Rectal smooth muscle tissue (tissue), 1 donor: ENCODE measurements at regions not wholly inside any gene's neighbourhood (a gene's known extent, or its start where the extent isn't known, plus 50 kb on each side); places are given as distances from the start of the nearest gene placed in this dataset.

Experiments used
- H3K27ac ChIP-seq: one replicate; pipeline ENCODE4 v1.7.0; 2013; ENCODE audit warnings: low read depth, low read length, inconsistent platforms
- H3K27me3 ChIP-seq: one replicate; pipeline ENCODE4 v1.7.0; 2013; ENCODE audit warnings: low read length; ENCODE audit not compliant: control insufficient read depth, insufficient read depth
- H3K36me3 ChIP-seq: one replicate; pipeline ENCODE4 v1.7.0; 2013; ENCODE audit warnings: low read length; ENCODE audit not compliant: control insufficient read depth, insufficient read depth
- H3K4me1 ChIP-seq: one replicate; pipeline ENCODE4 v1.7.0; 2013; ENCODE audit warnings: low read length; ENCODE audit not compliant: control insufficient read depth, insufficient read depth
- H3K4me3 ChIP-seq: one replicate; pipeline ENCODE4 v1.7.0; 2013; ENCODE audit warnings: low read length
- H3K9ac ChIP-seq: one replicate; pipeline ENCODE4 v1.7.0; 2013; ENCODE audit warnings: low read length

GRCh38 chr5:54702470-54702869 is 184.9 kb downstream of the SNX18 start:
- no peak overlapping the region for H3K27ac ChIP-seq
- H3K4me1 ChIP-seq, result peaks cover 6% of the 10 kb centered on the region
- no peaks in the 10 kb centered on the region for H3K36me3 ChIP-seq
- no peak overlapping the region for H3K9ac ChIP-seq
- no peak overlapping the region for H3K4me3 ChIP-seq
- no peaks in the 10 kb centered on the region for H3K27me3 ChIP-seq

- Histone ChIP-seq H3K9ac (no peak overlapping the region), H3K4me1 (peaks cover 14% of the 10 kb centered on the region), H3K36me3 (no peaks in the 10 kb centered on the region), H3K4me3 (no peak overlapping the region), H3K27me3 (no peaks in the 10 kb centered on the region), H3K27ac (no peak overlapping the region)
Measured at GRCh38 chr5:54700986-54701578, 183.5 kb downstream of the SNX18 start.

GRCh38 chr5:54696931-54697330 is 179.4 kb downstream of the SNX18 start:
- Histone ChIP-seq H3K36me3 (no peaks in the 10 kb centered on the region), H3K9ac (no peak overlapping the region), H3K27ac (no peak overlapping the region), H3K4me1 (peaks cover 9% of the 10 kb centered on the region), H3K4me3 (no peak overlapping the region), H3K27me3 (no peaks in the 10 kb centered on the region)

- Histone ChIP-seq H3K36me3 (no peaks in the 10 kb centered on the region), H3K4me1 (peaks cover 9% of the 10 kb centered on the region), H3K27me3 (no peaks in the 10 kb centered on the region), H3K9ac (no peak overlapping the region), H3K4me3 (no peak overlapping the region), H3K27ac (no peak overlapping the region)
Measured at GRCh38 chr5:54696346-54696745, 178.8 kb downstream of the SNX18 start.

- no peaks in the 10 kb centered on the region for H3K27me3 ChIP-seq
- H3K9ac ChIP-seq, result no peak overlapping the region
- no peaks in the 10 kb centered on the region for H3K36me3 ChIP-seq
- peaks cover 9% of the 10 kb centered on the region for H3K4me1 ChIP-seq
- no peak overlapping the region for H3K4me3 ChIP-seq
- no peak overlapping the region for H3K27ac ChIP-seq
Measured at GRCh38 chr5:54695198-54695966, 177.8 kb downstream of the SNX18 start.

- no peak overlapping the region for H3K4me3 ChIP-seq
- H3K9ac ChIP-seq, result no peak overlapping the region
- H3K27ac ChIP-seq, result no peak overlapping the region
- H3K36me3 ChIP-seq, result no peaks in the 10 kb centered on the region
- H3K27me3 ChIP-seq, result no peaks in the 10 kb centered on the region
- H3K4me1 ChIP-seq, result peaks cover 9% of the 10 kb centered on the region
Measured at GRCh38 chr5:54693936-54694657, 176.5 kb downstream of the SNX18 start.

- Histone ChIP-seq H3K4me1 (peaks cover 9% of the 10 kb centered on the region), H3K27me3 (no peaks in the 10 kb centered on the region), H3K27ac (no peak overlapping the region), H3K36me3 (no peaks in the 10 kb centered on the region), H3K9ac (no peak overlapping the region), H3K4me3 (no peak overlapping the region)
Measured at GRCh38 chr5:54692631-54693030, 175.1 kb downstream of the SNX18 start.

- no peak overlapping the region for H3K9ac ChIP-seq
- H3K27me3 ChIP-seq, result no peaks in the 10 kb centered on the region
- H3K36me3 ChIP-seq, result no peaks in the 10 kb centered on the region
- H3K4me3 ChIP-seq, result no peak overlapping the region
- no peak overlapping the region for H3K27ac ChIP-seq
- peaks cover 4% of the 10 kb centered on the region for H3K4me1 ChIP-seq
Measured at GRCh38 chr5:54691656-54692055, 174.1 kb downstream of the SNX18 start.

- Histone ChIP-seq H3K27ac (no peak overlapping the region), H3K27me3 (no peaks in the 10 kb centered on the region), H3K36me3 (no peaks in the 10 kb centered on the region), H3K4me1 (no peaks in the 10 kb centered on the region), H3K9ac (no peak overlapping the region), H3K4me3 (no peak overlapping the region)
Measured at GRCh38 chr5:54689411-54690251, 172.1 kb downstream of the SNX18 start.

- Histone ChIP-seq H3K4me1 (no peaks in the 10 kb centered on the region), H3K9ac (no peak overlapping the region), H3K27ac (no peak overlapping the region), H3K36me3 (no peaks in the 10 kb centered on the region), H3K4me3 (no peak overlapping the region), H3K27me3 (no peaks in the 10 kb centered on the region)
Measured at GRCh38 chr5:54680998-54681397, 163.4 kb downstream of the SNX18 start.

- no peaks in the 10 kb centered on the region for H3K36me3 ChIP-seq
- H3K9ac ChIP-seq, result no peak overlapping the region
- no peaks in the 10 kb centered on the region for H3K27me3 ChIP-seq
- no peak overlapping the region for H3K27ac ChIP-seq
- H3K4me3 ChIP-seq, result no peak overlapping the region
- H3K4me1 ChIP-seq, result no peaks in the 10 kb centered on the region
Measured at GRCh38 chr5:54679686-54680085, 162.1 kb downstream of the SNX18 start.

- Histone ChIP-seq H3K27me3 (no peaks in the 10 kb centered on the region), H3K27ac (no peak overlapping the region), H3K36me3 (no peaks in the 10 kb centered on the region), H3K4me1 (no peaks in the 10 kb centered on the region), H3K9ac (no peak overlapping the region), H3K4me3 (no peak overlapping the region)
Measured at GRCh38 chr5:54678737-54679136, 161.2 kb downstream of the SNX18 start.
